Amniotic epithelial cell (primary cell): ENCODE measurements at regions not wholly inside any gene's neighbourhood (a gene's known extent, or its start where the extent isn't known, plus 50 kb on each side); places are given as distances from the start of the nearest gene placed in this dataset.
"Not testable (repeated sequence)": the region's sequence is repeated elsewhere in the genome, so short reads cannot be mapped to it uniquely, and the experiment has no call there.

Experiments
- DNase-seq: peaks from one replicate; pipeline ENCODE4 v3.0.0-alpha.2; 2010; ENCODE audit warnings: low read depth

GRCh38 chr2:44086629-44087028 lies 82.0 kb upstream of the PPM1B start:
- no peak for DNase-seq

GRCh38 chr2:44087036-44087713 lies 81.5 kb upstream of the PPM1B start:
- peak; percentile 65 for DNase-seq

GRCh38 chr2:44087714-44088092 lies 81.0 kb upstream of the PPM1B start:
- DNase-seq = no peak

- DNase-seq = not testable (repeated sequence)
Measured at GRCh38 chr2:44092519-44092918, 76.2 kb upstream of the PPM1B start.

- DNase-seq = no peak
Measured at GRCh38 chr2:44093970-44094369, 74.7 kb upstream of the PPM1B start.

GRCh38 chr2:44097322-44097907 lies 71.3 kb upstream of the PPM1B start:
- DNase-seq = no peak

GRCh38 chr2:44098050-44098449 lies 70.6 kb upstream of the PPM1B start:
- no peak for DNase-seq

GRCh38 chr2:44098891-44099290 lies 69.8 kb upstream of the PPM1B start:
- DNase-seq = no peak

- DNase-seq = peak; percentile 100
Measured at GRCh38 chr2:44100351-44100750, 68.3 kb upstream of the PPM1B start.

GRCh38 chr2:44101246-44101645 lies 67.4 kb upstream of the PPM1B start:
- DNase-seq = peak; percentile 69

- DNase-seq = peak; percentile 60
Measured at GRCh38 chr2:44102790-44103562, 65.7 kb upstream of the PPM1B start.

- DNase-seq = no peak
Measured at GRCh38 chr2:44103639-44104038, 65.0 kb upstream of the PPM1B start.

- DNase-seq = no peak
Measured at GRCh38 chr2:44104855-44105271, 63.8 kb upstream of the PPM1B start.

GRCh38 chr2:44106509-44106908 lies 62.2 kb upstream of the PPM1B start:
- DNase-seq = not testable (repeated sequence)

GRCh38 chr2:44107086-44107740 lies 61.5 kb upstream of the PPM1B start:
- no peak for DNase-seq

- DNase-seq = peak; percentile 63
Measured at GRCh38 chr2:44107974-44108373, 60.7 kb upstream of the PPM1B start.

GRCh38 chr2:44109166-44109565 lies 59.5 kb upstream of the PPM1B start:
- DNase-seq = no peak

- peak; percentile 44 for DNase-seq
Measured at GRCh38 chr2:44110444-44110843, 58.2 kb upstream of the PPM1B start.

GRCh38 chr2:44112096-44112495 lies 56.6 kb upstream of the PPM1B start:
- DNase-seq = no peak

GRCh38 chr2:44116319-44116718 lies 52.4 kb upstream of the PPM1B start:
- peak; percentile 36 for DNase-seq

- DNase-seq = peak; percentile 93
Measured at GRCh38 chr2:44118257-44118656, 50.4 kb upstream of the PPM1B start.
